ENCODE measurements at regions not wholly inside any gene's neighbourhood (a gene's known extent, or its start where the extent isn't known, plus 50 kb on each side); places are given as distances from the start of the nearest gene placed in this dataset.
A peak's percentile ranks its signal among the peaks of the same experiment; 100 is the strongest.

DNA sequence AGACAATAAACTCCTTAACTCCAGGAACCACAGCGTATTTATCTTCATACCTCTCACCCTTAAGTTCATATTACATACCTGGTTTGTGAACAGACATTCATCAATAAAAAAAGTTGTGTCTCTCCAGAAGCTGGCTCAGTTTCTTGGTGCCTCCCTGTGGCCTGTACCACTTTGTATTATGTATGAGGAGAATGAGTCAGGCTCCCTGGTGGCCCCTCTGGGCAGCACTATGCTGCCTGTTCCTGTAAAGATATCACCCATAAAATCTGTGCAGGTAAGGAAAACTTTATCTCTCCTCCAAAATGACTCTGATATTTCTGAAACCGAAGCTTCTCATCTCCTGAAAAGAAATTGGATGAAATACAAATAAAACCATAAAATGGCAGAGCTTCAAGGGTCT is 198.4 kb upstream of the NT5C1B start:
- DNase-seq (ENCODE audit: low read depth in 2 of 2): no peak

DNA sequence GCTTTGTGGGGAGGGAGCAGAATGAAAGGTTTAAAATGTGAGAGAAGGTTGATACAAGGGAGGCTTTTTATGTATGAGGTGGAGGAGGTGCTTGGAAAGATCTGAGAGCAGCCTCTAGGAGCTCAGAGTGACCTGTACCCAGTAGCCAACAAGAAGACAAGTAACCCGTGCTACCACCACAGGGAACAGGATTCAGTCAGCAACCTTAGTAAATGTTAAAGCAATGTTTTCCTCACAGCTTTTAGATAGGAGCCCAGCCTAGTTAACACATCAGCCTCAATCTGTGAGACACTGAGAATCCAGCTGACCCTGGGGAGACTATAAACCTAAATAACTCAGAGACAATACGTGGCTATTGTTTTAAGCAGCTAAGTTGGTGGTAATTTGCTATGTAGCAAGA is 194.9 kb upstream of the NT5C1B start:
- no peak for DNase-seq (ENCODE audit: low read depth in 2 of 2)

DNA sequence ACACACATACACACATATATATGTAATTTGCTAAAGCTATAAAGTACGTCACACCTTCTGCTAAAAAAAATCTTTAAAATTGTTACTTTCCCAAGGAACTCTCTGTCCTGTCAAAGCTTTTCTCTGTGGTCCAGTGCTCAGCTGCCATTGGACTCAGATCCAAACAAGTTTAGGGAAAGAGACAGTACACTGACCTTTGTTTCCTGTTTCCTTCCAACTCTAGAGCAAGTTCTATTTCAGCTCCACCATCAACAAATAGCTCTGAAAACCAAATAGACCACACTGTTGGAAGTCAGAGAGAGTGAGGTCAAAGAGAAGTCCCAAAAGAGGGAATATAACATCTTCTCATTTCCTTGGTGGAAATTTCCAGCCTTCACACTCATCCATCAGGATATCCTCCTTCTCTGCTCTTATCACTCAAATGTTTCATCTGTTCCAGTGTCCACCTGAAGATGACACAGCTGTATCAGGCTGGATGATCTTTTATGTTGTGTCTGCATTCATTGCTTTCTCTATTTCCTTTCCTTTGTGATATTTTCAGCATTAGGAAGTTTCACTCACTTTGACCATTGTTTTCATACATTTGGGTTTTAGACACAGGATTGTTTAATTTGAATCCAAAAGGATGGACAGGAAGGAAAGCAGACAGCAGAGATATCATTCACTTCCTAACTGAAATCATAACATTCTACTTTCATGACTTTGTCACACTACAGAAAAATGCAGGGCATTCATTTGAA is 192.3 kb upstream of the NT5C1B start:
- no peak for DNase-seq (ENCODE audit: low read depth in 2 of 2)

DNA sequence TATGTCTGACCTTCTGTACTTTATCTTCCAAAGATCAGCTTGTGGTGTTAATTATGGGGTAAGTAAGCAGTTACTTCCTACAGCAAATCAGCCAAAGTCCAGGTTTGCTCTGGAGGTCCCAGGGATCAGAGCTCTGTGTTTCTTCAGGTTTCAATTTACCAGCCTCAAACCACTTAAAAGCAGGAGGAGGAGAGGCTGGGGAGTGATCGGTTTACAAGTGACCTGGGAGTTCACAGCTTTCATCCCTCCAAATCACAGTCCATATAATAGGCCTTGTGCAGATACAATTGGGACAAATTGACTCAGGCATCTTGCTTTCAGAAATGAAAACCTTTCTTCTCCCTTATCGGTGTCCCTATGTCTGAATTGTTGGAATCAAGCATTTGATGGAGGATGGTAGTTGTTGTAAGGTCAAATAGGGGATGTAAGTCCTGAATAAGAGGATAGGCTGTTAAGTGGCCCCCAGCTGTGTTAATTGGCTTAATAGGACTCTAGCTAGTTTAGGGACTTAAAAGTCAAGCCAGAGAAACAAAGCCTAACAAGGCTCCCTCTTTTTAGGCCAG is 188.0 kb upstream of the NT5C1B start:
- no peak for DNase-seq (ENCODE audit: low read depth in 2 of 2)

- no peak for DNase-seq (ENCODE audit: low read depth in 2 of 2)
Measured at GRCh38 chr2:18771212-18771611, 181.8 kb upstream of the NT5C1B start.

- no peak for DNase-seq (ENCODE audit: low read depth in 2 of 2)
Measured at GRCh38 chr2:18763338-18763737, 174.0 kb upstream of the NT5C1B start.

DNA sequence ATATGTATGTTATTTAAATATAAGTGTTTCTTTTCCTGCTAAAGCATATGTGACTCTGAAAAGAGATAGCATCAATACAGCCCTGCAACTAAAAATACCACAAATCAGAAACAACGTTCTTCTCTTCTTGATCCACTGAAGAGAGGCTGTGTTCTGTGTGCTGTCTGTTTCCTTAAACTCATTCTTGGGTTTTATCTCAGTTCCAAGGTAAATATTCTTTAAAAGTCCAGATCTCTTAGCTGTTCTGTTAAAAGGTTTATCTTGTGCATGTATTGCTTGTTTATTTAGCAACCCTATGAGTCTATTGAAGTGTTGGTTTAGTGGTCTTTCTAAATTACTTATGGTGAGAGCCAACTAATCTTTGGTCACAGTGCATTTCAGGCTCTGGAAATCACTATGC is 173.3 kb upstream of the NT5C1B start:
- DNase-seq (ENCODE audit: low read depth in 2 of 2): no peak

DNA sequence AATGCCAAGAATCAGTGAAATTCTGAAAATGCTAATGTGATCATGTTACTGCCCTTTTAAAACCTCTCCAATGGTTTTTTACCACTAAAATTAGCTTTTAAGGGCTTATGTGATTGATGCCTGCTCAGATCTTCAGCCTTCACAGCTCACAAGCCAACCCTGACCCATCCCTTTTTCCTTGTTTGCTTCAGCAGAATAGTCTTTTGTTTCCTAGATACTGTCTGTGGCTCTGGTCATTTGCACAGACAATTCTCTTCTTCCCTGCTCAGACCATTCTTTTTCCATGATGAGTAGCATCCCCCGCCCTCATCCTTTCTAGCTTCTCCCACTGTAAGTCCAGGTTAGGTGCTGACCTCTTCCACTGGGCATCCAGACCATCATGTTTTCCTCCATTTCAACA is 164.9 kb upstream of the NT5C1B start:
- DNase-seq (ENCODE audit: low read depth in 2 of 2): no peak

DNA sequence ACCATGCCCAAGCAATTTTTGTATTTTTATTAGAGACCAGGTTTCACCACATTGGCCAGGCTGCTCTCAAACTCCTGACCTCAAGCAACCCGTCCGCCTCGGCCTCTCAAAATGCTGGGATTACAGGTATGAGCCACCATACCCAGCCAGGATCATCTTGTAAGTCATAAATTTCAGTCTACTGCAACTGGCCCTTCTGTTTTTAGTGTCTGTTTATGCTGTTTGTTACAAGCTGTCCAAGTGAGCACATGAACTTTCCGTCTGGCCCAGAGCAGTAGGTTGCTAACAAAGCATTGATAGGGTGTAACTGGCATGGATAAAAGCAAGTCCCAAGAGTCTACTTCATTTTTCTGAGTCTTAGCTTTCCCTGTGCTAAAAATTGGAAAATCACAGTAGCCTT is 164.4 kb upstream of the NT5C1B start:
- no peak for DNase-seq (ENCODE audit: low read depth in 2 of 2)

DNA sequence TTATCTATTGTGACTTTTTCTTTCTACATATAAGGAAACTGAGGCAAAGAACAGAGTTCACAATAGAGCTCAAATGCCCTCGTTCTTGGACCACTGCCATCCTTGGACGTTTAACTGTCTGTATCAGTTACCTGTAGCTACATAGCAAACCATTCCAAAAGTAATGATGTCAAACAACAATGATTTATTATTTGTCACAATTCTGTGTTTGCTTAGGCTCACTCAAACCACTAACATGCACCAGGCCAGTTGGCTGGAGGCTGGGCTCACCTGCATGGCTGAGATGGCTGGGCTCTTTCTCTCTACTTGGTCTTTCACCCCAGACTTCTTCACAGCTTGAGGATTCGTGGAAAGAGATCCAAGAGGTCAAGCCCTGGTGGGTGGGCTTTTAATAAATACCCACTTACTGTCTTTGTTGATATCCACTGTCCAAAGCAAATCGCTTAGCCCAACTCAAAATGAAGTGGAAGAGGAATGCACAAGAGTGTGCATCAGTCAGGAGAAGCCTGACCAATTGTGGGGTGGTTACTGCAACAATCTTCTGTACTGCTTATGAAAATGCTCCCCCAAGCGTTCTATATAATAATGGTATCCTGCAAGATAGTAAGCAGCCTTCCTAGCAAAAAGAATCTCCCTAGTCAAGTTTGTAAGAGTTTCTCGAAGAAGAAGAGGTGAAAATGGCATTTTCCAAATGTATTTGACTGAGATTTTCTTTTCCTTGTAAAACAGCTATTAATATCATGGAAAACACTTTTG is 163.5 kb upstream of the NT5C1B start:
- no peak for DNase-seq (ENCODE audit: low read depth in 2 of 2)

DNA sequence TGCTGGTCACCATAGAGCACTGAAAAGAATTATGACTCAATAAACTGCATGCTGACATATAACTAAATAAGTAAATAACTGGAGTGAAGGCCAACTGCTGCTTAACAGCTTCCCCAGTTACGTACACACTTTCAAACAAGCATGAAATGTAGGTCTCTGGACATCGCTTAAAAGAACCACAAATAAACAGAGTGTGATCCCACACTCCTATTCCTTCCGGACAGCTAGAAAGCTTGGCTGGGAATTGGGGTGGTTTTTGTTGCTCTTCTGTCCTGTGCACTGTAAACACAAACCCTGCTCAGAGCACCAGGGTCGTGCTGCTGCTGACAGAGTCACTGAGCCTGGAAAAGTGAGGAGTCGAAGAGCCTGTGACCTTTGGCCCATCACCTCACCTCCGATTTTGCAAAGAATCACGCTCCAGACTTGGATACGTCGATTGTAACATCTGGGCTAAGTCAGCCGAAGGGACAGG is 162.7 kb upstream of the NT5C1B start:
- no peak for DNase-seq (ENCODE audit: low read depth in 2 of 2)

- no peak for DNase-seq (ENCODE audit: low read depth in 2 of 2)
Measured at GRCh38 chr2:18750672-18751554, 161.5 kb upstream of the NT5C1B start.

- peak in 1 of 2 experiments; percentile 26 for DNase-seq (ENCODE audit: low read depth in 2 of 2)
Measured at GRCh38 chr2:18749912-18750526, 160.7 kb upstream of the NT5C1B start.

DNA sequence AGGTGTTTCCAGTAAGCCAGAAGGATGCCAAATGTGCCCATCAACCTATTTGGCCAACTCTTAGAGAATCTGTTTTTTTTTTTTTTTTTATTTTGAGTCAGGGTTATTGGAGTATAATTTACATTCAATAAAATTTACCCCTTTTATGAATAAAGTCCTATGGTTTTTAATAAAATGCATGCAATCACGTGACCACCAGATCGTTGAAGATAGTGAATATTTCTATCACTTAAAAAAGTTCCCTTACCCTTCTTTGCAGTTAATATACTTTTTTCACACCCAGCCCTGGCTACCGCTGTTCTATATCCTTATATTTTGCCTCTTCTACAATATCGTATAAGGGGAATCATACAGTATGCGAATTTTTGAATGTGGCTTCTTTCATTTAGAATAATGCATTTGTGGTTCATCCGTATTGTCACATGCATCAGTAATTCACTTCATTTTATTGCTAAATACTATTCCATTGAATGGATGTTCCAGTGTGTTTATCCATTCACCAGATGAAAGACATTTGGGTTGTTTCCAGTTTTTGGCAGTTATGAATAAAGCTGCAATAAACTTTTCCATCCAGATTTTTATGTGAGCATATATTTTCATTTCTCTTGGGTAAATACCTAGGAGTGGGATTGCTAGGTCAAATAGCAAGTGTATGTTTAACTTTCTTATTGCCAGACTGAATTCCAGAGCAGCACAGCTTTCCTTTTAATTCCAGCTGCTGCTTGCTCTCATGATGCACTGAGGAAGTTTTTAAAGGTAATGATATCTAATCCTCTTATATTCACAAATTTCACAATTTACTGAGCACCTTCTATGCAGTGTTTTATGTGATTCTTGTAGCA is 156.3 kb upstream of the NT5C1B start:
- no peak for DNase-seq (ENCODE audit: low read depth in 2 of 2)

GRCh38 chr2:18741895-18742732 is 152.7 kb upstream of the NT5C1B start:
- DNase-seq (ENCODE audit: low read depth in 2 of 2): no peak

DNA sequence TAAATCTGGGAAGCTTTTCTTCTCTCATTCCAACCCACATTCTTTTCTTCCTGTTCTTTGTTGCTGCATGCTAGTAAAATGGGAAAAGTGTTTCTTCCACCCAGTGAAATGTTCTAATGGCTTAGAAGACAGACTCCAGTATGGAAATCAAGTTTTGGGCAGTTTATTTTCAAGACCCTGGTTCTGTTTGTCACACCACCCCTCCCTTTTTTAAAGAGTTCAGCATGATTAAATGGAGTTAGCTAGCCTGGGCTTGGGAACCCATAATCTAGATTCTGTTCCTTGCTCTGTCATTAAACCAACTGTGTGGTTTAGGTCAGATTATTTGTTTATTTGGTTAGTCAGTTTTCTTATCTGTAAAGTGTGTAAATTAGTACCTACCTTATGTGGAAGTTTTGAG is 151.8 kb upstream of the NT5C1B start:
- DNase-seq (ENCODE audit: low read depth in 2 of 2): no peak

DNA sequence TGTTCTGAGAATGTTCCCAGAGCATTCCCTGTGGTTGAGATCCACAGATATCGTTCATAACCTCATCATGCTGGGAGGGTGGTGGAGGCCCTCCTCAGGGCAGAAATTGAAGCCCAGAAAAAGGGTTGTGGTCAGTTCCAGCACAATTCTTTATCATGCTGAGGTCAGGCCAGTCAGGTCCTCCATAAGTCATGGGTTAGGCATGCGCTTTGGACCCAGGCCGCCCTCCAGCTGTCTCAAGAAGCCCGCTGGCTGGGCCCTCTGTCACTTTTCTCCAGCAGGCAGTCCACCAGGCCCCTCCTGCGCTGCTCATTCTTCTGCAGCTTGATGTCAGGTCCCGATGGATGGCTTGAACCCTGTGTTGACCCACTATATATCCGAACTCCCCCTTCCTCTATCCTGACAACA is 151.1 kb upstream of the NT5C1B start:
- DNase-seq (ENCODE audit: low read depth in 2 of 2): no peak

DNA sequence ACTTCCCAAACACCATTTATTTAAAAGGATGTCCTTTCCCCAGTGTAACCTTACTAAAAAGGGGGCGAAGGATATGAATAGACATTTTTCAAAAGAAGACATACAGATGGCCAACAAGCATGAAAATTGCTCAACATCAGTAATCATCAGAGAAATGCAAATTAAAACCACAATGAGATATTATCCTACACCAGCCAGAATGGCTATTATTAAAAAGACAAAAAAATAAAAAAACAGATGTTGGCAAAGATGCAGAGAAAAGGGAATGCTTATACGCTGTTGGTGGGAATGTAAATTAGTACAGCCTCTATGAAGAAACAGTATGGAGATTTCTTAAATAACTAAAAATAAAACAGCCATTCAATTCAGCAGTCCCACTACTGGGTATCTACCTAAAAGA is 142.3 kb upstream of the NT5C1B start:
- no peak for DNase-seq (ENCODE audit: low read depth in 2 of 2)

DNA sequence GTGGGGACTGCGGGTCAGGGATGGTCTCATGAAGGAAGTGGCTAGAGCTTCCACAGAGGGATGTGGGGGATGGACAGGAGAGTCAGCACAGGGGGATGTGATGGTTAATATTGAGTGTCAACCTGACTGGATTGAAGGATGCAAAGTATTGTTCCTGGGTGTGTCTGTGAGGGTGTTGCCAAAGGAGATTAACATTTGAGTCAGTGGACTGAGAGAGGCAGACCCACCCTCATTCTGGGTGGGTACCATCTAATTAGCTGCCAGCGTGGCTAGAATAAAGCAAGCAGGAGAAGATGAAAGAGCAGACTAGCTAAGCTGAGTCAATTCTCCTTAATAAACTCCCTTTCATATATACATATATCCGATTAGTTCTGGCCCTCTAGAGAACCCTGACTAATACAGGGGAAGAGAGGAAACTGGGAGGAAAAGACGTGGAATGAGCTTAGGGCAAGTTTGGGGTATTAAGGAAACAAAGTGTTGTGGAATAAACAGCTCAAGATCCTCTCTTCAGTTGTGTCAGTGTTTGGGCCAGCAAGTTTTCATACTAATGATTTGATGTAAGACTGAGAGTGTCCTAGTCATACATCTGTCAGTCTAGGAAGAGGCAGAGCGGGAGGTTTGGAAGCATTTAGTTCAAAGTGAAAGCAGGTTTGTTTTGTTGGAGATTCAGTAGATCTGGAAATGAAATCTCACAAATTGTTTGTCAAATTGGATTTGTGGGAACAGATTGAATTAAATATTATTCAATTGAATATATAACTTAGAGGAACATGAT is 135.2 kb upstream of the NT5C1B start:
- no peak for DNase-seq (ENCODE audit: low read depth in 2 of 2)

All from stimulated activated CD4-positive, alpha-beta T cell treated with anti-CD3 and anti-CD28 coated beads, Interleukin-12 subunit alpha, Interleukin-12 subunit beta, amount 100 ng/mL, for 24 hours (primary cell).